A673 (cell line): ENCODE measurements at regions not wholly inside any gene's neighbourhood (a gene's known extent, or its start where the extent isn't known, plus 50 kb on each side); places are given as distances from the start of the nearest gene placed in this dataset.

ENCODE experiments used
- BruUV-seq: library from RNA; stranded (reverse); fragments of 400-500 nt; replicated peaks from 2 replicates; lab custom pipeline; 2021; lab: Mats Ljungman, UMichigan
- CTCF ChIA-PET: fragments of 300-600 bp; sonication (Branson Sonifier 250); formaldehyde crosslinking; loops from one replicate; lab custom pipeline; 2022; ENCODE audit warnings: antibody characterized with exemption; lab: Charles Lee
- POLR2A ChIA-PET: fragments of 300-600 bp; sonication (Branson Sonifier 250); formaldehyde crosslinking; loops from one replicate; lab custom pipeline; 2022; ENCODE audit warnings: antibody characterized with exemption; ENCODE audit not compliant: low non-redundant PET; lab: Charles Lee
- DNase-seq: peaks from one replicate; pipeline ENCODE4 v3.0.0-alpha.2; 2015; ENCODE audit warnings: low spot score
- H3K27ac ChIP-seq: fragments of 200-600 bp; sonication (generic); 2 replicates; pipeline ENCODE4 v1.5.1; 2016; ENCODE audit warnings: mixed run types, low read depth, mild to moderate bottlenecking, mixed read lengths, antibody characterized with exemption, low read length; ENCODE audit not compliant: poor library complexity, severe bottlenecking
- H3K27me3 ChIP-seq: fragments of 200-600 bp; sonication (generic); replicated peaks from 2 replicates; pipeline ENCODE4 v1.6.1; 2017; ENCODE audit warnings: mixed run types, low read depth, mild to moderate bottlenecking, mixed read lengths, antibody characterized with exemption, low read length; ENCODE audit not compliant: insufficient read depth, poor library complexity
- H3K36me3 ChIP-seq: fragments of 200-600 bp; sonication (generic); 2 replicates; pipeline ENCODE4 v1.6.1; 2016; ENCODE audit warnings: mixed run types, mild to moderate bottlenecking, mixed read lengths, antibody characterized with exemption, low read length; ENCODE audit not compliant: insufficient read depth, poor library complexity, severe bottlenecking
- H3K4me1 ChIP-seq: fragments of 200-600 bp; sonication (generic); 2 replicates; pipeline ENCODE4 v1.6.1; 2017; ENCODE audit warnings: mixed run types, mild to moderate bottlenecking, mixed read lengths, antibody characterized with exemption, low read length; ENCODE audit not compliant: insufficient read depth, poor library complexity, severe bottlenecking
- H3K4me3 ChIP-seq: fragments of 200-600 bp; sonication (generic); 2 replicates; pipeline ENCODE4 v1.5.1; 2016; ENCODE audit warnings: low read depth, mixed run types, mild to moderate bottlenecking, mixed read lengths, low read length; ENCODE audit not compliant: poor library complexity, severe bottlenecking
- H3K9me3 ChIP-seq: fragments of 200-600 bp; sonication (generic); 2 replicates; pipeline ENCODE4 v1.6.1; 2016; ENCODE audit warnings: mixed run types, low read depth, mild to moderate bottlenecking, mixed read lengths, antibody characterized with exemption, low read length; ENCODE audit not compliant: poor library complexity, severe bottlenecking
- EZH2 ChIP-seq: fragments of 200-600 bp; sonication (generic); IDR thresholded peaks from 2 replicates; pipeline ENCODE4 v1.6.1; 2017; ENCODE audit warnings: borderline replicate concordance, low read depth, mild to moderate bottlenecking, mixed read lengths, antibody characterized with exemption, low read length; ENCODE audit not compliant: poor library complexity, severe bottlenecking
- intact Hi-C: fragments of 100-400 bp; cut with micrococcal nuclease; formaldehyde crosslinking; loops from one replicate; pipeline ENCODE4 v1.10.0; 2022; ENCODE audit not compliant: unreplicated experiment
- TF ChIP-seq, protein P1 (sequence below): fragments of 300-800, 200-600 bp; sonication (generic); conservative IDR thresholded peaks from 2 replicates; pipeline ENCODE4 v1.5.1; 2017; ENCODE audit warnings: low read depth, mild to moderate bottlenecking, antibody characterized with exemption, low read length, moderate library complexity, mixed read lengths

DNA sequence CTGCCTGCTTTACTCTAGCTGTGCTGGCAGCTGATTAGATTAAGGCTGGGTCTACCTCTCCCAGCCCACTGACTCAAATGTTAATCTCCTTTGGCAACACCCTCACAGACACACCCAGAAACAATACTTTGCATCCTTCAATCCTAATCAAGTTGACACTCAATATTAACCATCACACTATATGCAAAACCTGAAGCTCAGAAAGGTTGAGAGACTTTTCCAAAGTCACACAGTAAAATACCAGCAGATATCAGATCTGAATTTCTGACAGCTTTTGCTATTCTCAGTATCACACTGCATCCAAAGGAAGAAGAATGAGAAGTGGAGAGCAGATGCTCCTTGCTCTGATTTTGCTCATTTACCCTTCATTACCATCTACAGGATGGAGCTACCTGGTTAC, 114.9 kb upstream of the RANBP3L start:
- TF ChIP-seq, protein P1, sequence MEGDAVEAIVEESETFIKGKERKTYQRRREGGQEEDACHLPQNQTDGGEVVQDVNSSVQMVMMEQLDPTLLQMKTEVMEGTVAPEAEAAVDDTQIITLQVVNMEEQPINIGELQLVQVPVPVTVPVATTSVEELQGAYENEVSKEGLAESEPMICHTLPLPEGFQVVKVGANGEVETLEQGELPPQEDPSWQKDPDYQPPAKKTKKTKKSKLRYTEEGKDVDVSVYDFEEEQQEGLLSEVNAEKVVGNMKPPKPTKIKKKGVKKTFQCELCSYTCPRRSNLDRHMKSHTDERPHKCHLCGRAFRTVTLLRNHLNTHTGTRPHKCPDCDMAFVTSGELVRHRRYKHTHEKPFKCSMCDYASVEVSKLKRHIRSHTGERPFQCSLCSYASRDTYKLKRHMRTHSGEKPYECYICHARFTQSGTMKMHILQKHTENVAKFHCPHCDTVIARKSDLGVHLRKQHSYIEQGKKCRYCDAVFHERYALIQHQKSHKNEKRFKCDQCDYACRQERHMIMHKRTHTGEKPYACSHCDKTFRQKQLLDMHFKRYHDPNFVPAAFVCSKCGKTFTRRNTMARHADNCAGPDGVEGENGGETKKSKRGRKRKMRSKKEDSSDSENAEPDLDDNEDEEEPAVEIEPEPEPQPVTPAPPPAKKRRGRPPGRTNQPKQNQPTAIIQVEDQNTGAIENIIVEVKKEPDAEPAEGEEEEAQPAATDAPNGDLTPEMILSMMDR: no peak
- TF ChIP-seq EZH2: no peak
- H3K4me1 ChIP-seq: no peaks in the 10 kb centered on the region
- intact Hi-C loops: no loop called here
- no peaks in the 10 kb centered on the region for H3K36me3 ChIP-seq
- no peaks in the 10 kb centered on the region for H3K27me3 ChIP-seq
- no peak for DNase-seq
- BruUV-seq: no TSS peak
- H3K27ac ChIP-seq: no peak overlapping the region
- ChIA-PET CTCF (interaction anchor here (1.1 kb wide), 1 partner anchor 88 kb away, joined by 4 read pairs; no protein-coding TSS in a partner anchor), POLR2A (no interaction called here)
- H3K9me3 ChIP-seq: no peaks in the 10 kb centered on the region
- H3K4me3 ChIP-seq: no peak overlapping the region

DNA sequence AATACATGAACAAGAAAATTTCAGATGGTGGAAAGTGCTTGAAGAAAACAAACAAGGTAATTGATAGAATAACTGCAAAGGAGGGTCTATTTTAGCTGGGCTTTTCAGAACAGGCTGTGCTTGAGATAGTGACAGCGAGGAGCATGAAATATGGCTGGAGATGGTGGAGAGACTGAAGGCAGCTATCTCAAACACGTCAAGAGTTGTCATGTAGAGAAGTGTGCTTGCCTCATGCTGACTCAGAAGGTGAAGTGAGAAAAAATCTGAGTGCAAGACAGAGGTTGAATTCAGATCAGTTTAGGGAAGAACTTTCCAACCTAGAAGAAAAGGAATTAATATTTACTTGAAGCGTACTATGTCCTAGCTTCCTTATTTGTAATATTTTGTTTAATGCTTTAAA, 115.5 kb upstream of the RANBP3L start:
- TF ChIP-seq EZH2: no peak
- TF ChIP-seq, protein P1: no peak
- ChIA-PET POLR2A (no interaction called here), CTCF (interaction anchor here (1.1 kb wide), 1 partner anchor 88 kb away, joined by 4 read pairs; no protein-coding TSS in a partner anchor)
- H3K27me3 ChIP-seq: no peaks in the 10 kb centered on the region
- H3K4me1 ChIP-seq: no peaks in the 10 kb centered on the region
- intact Hi-C loops: no loop called here
- no peak overlapping the region for H3K27ac ChIP-seq
- no TSS peak for BruUV-seq
- no peak for DNase-seq
- no peak overlapping the region for H3K4me3 ChIP-seq
- H3K9me3 ChIP-seq: no peaks in the 10 kb centered on the region
- no peaks in the 10 kb centered on the region for H3K36me3 ChIP-seq

DNA sequence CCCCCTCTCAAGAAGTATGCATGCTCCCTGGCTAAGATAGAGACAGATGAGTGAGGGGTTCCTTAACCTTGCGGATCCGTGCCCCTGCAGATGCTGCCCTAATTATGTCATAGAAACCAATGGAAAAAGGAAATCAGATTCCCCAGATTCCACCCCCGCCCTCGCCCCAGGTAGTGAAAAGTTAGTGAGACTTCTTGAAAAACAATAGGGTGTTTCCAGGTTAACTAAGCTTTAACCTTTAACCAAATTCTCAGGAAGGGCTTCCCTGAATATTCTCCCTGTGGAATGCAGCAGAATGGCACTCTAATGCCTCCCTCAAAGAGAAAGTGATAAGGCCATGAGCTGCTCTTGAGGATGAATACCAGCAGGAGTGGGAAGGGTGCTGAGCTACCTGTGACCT, 116.0 kb upstream of the RANBP3L start:
- ChIA-PET CTCF (interaction anchor here (0.6 kb wide), 1 partner anchor 14 kb away, joined by 3 read pairs; no protein-coding TSS in a partner anchor), POLR2A (no interaction called here)

More for the DNA sequence above, 116.0 kb upstream of the RANBP3L start:
- intact Hi-C loops: no loop called here
- no TSS peak for BruUV-seq
- Histone ChIP-seq H3K9me3 (no peaks in the 10 kb centered on the region), H3K4me3 (no peak overlapping the region), H3K27ac (no peak overlapping the region), H3K36me3 (no peaks in the 10 kb centered on the region), H3K4me1 (peaks cover under 1% of the 10 kb centered on the region), H3K27me3 (no peaks in the 10 kb centered on the region)
- no peak for DNase-seq
- TF ChIP-seq EZH2: no peak
- TF ChIP-seq, protein P1: no peak
